ENCODE measurements at regions not wholly inside any gene's neighbourhood (a gene's known extent, or its start where the extent isn't known, plus 50 kb on each side); places are given as distances from the start of the nearest gene placed in this dataset.
A peak's percentile ranks its signal among the peaks of the same experiment; 100 is the strongest.

- no peak overlapping the region for H3K4me3 Mint-ChIP-seq (ENCODE audit: unreplicated experiment)
- H3K4me1 Mint-ChIP-seq (ENCODE audit: unreplicated experiment) = peaks cover 38% of the 10 kb centered on the region
- TF ChIP-seq CTCF (IDR thresholded peaks at IDR 0.05; ENCODE audit: unreplicated experiment) = no peak
- peaks cover 5% of the 10 kb centered on the region for H3K27me3 Mint-ChIP-seq (ENCODE audit: unreplicated experiment)
- no peaks in the 10 kb centered on the region for H3K9me3 Mint-ChIP-seq (ENCODE audit: unreplicated experiment)
- no peaks in the 10 kb centered on the region for H3K36me3 Mint-ChIP-seq (ENCODE audit: low read depth, unreplicated experiment)
- H3K27ac Mint-ChIP-seq (ENCODE audit: unreplicated experiment) = peak overlapping the region; percentile 78
- no peak for DNase-seq (ENCODE audit: low spot score)
These were observed 421.8 kb downstream of the ETS1 start for GRCh38 chr11:128165572-128165971.

- peaks cover 38% of the 10 kb centered on the region for H3K4me1 Mint-ChIP-seq (ENCODE audit: unreplicated experiment)
- DNase-seq (ENCODE audit: low spot score) = no peak
- H3K36me3 Mint-ChIP-seq (ENCODE audit: low read depth, unreplicated experiment) = no peaks in the 10 kb centered on the region
- TF ChIP-seq CTCF (IDR thresholded peaks at IDR 0.05; ENCODE audit: unreplicated experiment) = no peak
- peak overlapping the region; percentile 94 for H3K27ac Mint-ChIP-seq (ENCODE audit: unreplicated experiment)
- H3K4me3 Mint-ChIP-seq (ENCODE audit: unreplicated experiment) = peak overlapping the region; percentile 21
- H3K27me3 Mint-ChIP-seq (ENCODE audit: unreplicated experiment) = peaks cover 4% of the 10 kb centered on the region
- H3K9me3 Mint-ChIP-seq (ENCODE audit: unreplicated experiment) = no peaks in the 10 kb centered on the region
These were observed 423.1 kb downstream of the ETS1 start for GRCh38 chr11:128164080-128164741.

GRCh38 chr11:128161994-128162393 is 425.4 kb downstream of the ETS1 start:
- no peak for TF ChIP-seq CTCF (IDR thresholded peaks at IDR 0.05; ENCODE audit: unreplicated experiment)
- Mint-ChIP-seq H3K36me3 (ENCODE audit: low read depth, unreplicated experiment) (no peaks in the 10 kb centered on the region), H3K4me3 (ENCODE audit: unreplicated experiment) (no peak overlapping the region), H3K27me3 (ENCODE audit: unreplicated experiment) (peaks cover 2% of the 10 kb centered on the region), H3K27ac (ENCODE audit: unreplicated experiment) (no peak overlapping the region), H3K4me1 (ENCODE audit: unreplicated experiment) (peaks cover 36% of the 10 kb centered on the region), H3K9me3 (ENCODE audit: unreplicated experiment) (no peaks in the 10 kb centered on the region)
- DNase-seq (ENCODE audit: low spot score) = no peak

- TF ChIP-seq CTCF (IDR thresholded peaks at IDR 0.05; ENCODE audit: unreplicated experiment) = no peak
- Mint-ChIP-seq H3K36me3 (ENCODE audit: low read depth, unreplicated experiment) (no peaks in the 10 kb centered on the region), H3K4me3 (ENCODE audit: unreplicated experiment) (no peak overlapping the region), H3K27ac (ENCODE audit: unreplicated experiment) (peak overlapping the region; percentile 19), H3K27me3 (ENCODE audit: unreplicated experiment) (peaks cover 2% of the 10 kb centered on the region), H3K9me3 (ENCODE audit: unreplicated experiment) (no peaks in the 10 kb centered on the region), H3K4me1 (ENCODE audit: unreplicated experiment) (peaks cover 32% of the 10 kb centered on the region)
- no peak for DNase-seq (ENCODE audit: low spot score)
These were observed 425.9 kb downstream of the ETS1 start for GRCh38 chr11:128161436-128161835.

GRCh38 chr11:128158860-128159259 is 428.5 kb downstream of the ETS1 start:
- H3K4me3 Mint-ChIP-seq (ENCODE audit: unreplicated experiment) = no peak overlapping the region
- no peak overlapping the region for H3K27ac Mint-ChIP-seq (ENCODE audit: unreplicated experiment)
- no peaks in the 10 kb centered on the region for H3K9me3 Mint-ChIP-seq (ENCODE audit: unreplicated experiment)
- H3K36me3 Mint-ChIP-seq (ENCODE audit: low read depth, unreplicated experiment) = no peaks in the 10 kb centered on the region
- H3K4me1 Mint-ChIP-seq (ENCODE audit: unreplicated experiment) = peaks cover 20% of the 10 kb centered on the region
- TF ChIP-seq CTCF (IDR thresholded peaks at IDR 0.05; ENCODE audit: unreplicated experiment) = no peak
- H3K27me3 Mint-ChIP-seq (ENCODE audit: unreplicated experiment) = no peaks in the 10 kb centered on the region
- DNase-seq (ENCODE audit: low spot score) = no peak
